Mucosa of descending colon (tissue), 3 donors: ENCODE measurements at regions not wholly inside any gene's neighbourhood (a gene's known extent, or its start where the extent isn't known, plus 50 kb on each side); places are given as distances from the start of the nearest gene placed in this dataset.

Experiments used
- ATAC-seq: fragments of 200-7000 bp; cut with Tn5 transposase; one replicate; pipeline ENCODE4 v1.9.1; 2020; ENCODE audit warnings: mild to moderate bottlenecking, moderate library complexity
- DNase-seq, 3 donors: peaks; one replicate each; pipeline ENCODE4 v3.0.0-alpha.2; 2020
- H3K36me3 ChIP-seq: fragments of 200-600 bp; one replicate; pipeline ENCODE4 v1.8.0; 2021; ENCODE audit warnings: low read depth, mild to moderate bottlenecking
- H3K4me1 ChIP-seq: fragments of 200-600 bp; one replicate; pipeline ENCODE4 v1.8.0; 2021; ENCODE audit warnings: low read depth, mild to moderate bottlenecking
- H3K4me3 ChIP-seq: fragments of 200-600 bp; one replicate; pipeline ENCODE4 v1.8.0; 2021; ENCODE audit warnings: mild to moderate bottlenecking
- H3K9me3 ChIP-seq: fragments of 200-600 bp; one replicate; pipeline ENCODE4 v1.8.0; 2021; ENCODE audit warnings: mild to moderate bottlenecking
- CTCF ChIP-seq: fragments of 200-600 bp; IDR thresholded peaks from one replicate; pipeline ENCODE4 v1.8.0; 2022; ENCODE audit warnings: antibody characterized with exemption, mild to moderate bottlenecking
- intact Hi-C, 2 donors: fragments of 100-400 bp; cut with DNase I in 1 of 2; cut with micrococcal nuclease in 1 of 2; formaldehyde crosslinking; loops; one replicate each; pipeline versions ENCODE4 v1.11.0 to v1.11.1; 2022; cut with DNase I, micrococcal nuclease
- donor health status: DM: no; HTN: no; CAD: no; lungs with moderate emphysema.
- donor health status: DM: no; HTN: no; CAD: no.
- donor health status: DM: no; HTN: yes; CAD: no.

- DNase-seq (peak in 1 of 3 donors; percentile 21), ATAC-seq (no peak)
- intact Hi-C loops: no loop called here
- no peaks in the 10 kb centered on the region for H3K36me3 ChIP-seq
- H3K4me3 ChIP-seq: no peak overlapping the region
- TF ChIP-seq CTCF: no peak
- peaks cover 8% of the 10 kb centered on the region for H3K9me3 ChIP-seq
- no peaks in the 10 kb centered on the region for H3K4me1 ChIP-seq
Measured at GRCh38 chr10:106467506-106467905, 697.0 kb downstream of the SORCS1 start.

- intact Hi-C loops: no loop called here
- no peaks in the 10 kb centered on the region for H3K4me1 ChIP-seq
- no peak for TF ChIP-seq CTCF
- ATAC-seq (no peak), DNase-seq (no peak)
- H3K36me3 ChIP-seq: no peaks in the 10 kb centered on the region
- no peak overlapping the region for H3K4me3 ChIP-seq
- no peaks in the 10 kb centered on the region for H3K9me3 ChIP-seq
Measured at GRCh38 chr10:106457522-106457921, 707.0 kb downstream of the SORCS1 start.

- Histone ChIP-seq H3K9me3 (no peaks in the 10 kb centered on the region), H3K4me3 (no peak overlapping the region), H3K36me3 (no peaks in the 10 kb centered on the region), H3K4me1 (no peaks in the 10 kb centered on the region)
- DNase-seq (no peak), ATAC-seq (no peak)
- no peak for TF ChIP-seq CTCF
- intact Hi-C loops: no loop called here
Measured at GRCh38 chr10:106454233-106454632, 710.3 kb downstream of the SORCS1 start.

GRCh38 chr10:106450966-106451365 is 713.5 kb downstream of the SORCS1 start:
- H3K9me3 ChIP-seq: peaks cover 5% of the 10 kb centered on the region
- DNase-seq (no peak), ATAC-seq (no peak)
- no peak overlapping the region for H3K4me3 ChIP-seq
- intact Hi-C loops: no loop called here
- no peak for TF ChIP-seq CTCF
- H3K4me1 ChIP-seq: no peaks in the 10 kb centered on the region
- no peaks in the 10 kb centered on the region for H3K36me3 ChIP-seq

GRCh38 chr10:106446920-106447319 is 717.6 kb downstream of the SORCS1 start:
- no peak overlapping the region for H3K4me3 ChIP-seq
- ATAC-seq (no peak), DNase-seq (no peak)
- H3K36me3 ChIP-seq: no peaks in the 10 kb centered on the region
- intact Hi-C loops: no loop called here
- no peaks in the 10 kb centered on the region for H3K4me1 ChIP-seq
- no peak for TF ChIP-seq CTCF
- peaks cover 5% of the 10 kb centered on the region for H3K9me3 ChIP-seq

GRCh38 chr10:106442223-106442622 is 722.3 kb downstream of the SORCS1 start:
- H3K36me3 ChIP-seq: no peaks in the 10 kb centered on the region
- no peaks in the 10 kb centered on the region for H3K9me3 ChIP-seq
- ATAC-seq (no peak), DNase-seq (no peak)
- intact Hi-C loops: no loop called here
- no peak overlapping the region for H3K4me3 ChIP-seq
- no peak for TF ChIP-seq CTCF
- no peaks in the 10 kb centered on the region for H3K4me1 ChIP-seq
